ENCODE measurements at regions not wholly inside any gene's neighbourhood (a gene's known extent, or its start where the extent isn't known, plus 50 kb on each side); places are given as distances from the start of the nearest gene placed in this dataset.
A peak's percentile ranks its signal among the peaks of the same experiment; 100 is the strongest.

DNA sequence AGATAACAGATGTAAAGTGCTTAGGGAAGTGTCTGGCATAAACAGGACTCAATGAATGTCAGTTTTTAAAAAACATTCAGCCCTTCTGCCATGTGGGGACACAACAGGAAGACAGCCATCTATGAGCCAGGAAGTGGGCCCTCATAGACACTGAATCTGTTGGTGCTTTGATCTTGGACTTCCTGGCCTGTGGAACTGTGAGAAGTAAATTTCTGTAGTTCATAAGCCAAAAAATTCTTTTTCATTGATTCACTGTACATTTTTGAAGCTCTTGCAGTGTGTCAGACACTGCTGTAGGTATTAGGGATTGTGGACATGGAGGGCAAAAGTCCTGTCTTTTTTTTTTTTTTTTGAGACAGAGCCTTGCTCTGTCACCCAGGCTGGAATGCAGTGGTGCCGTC is 188.6 kb downstream of the HIPK3 start:
- Histone ChIP-seq H3K4me1 (ENCODE audit: control extremely low read depth in 1 of 4, control insufficient read depth in 4 of 4, insufficient read depth in 4 of 4, low read length in 3 of 4) (no peaks in the 10 kb centered on the region), H3K9me3 (ENCODE audit: control extremely low read depth in 1 of 5, control insufficient read depth in 4 of 5, insufficient read depth in 2 of 5, low read depth in 1 of 5, low read length in 4 of 5) (peaks cover 0 to 1% (median 0%) of the 10 kb centered on the region in 5 experiments), H3K27ac (ENCODE audit: insufficient read depth in 1 of 2, low read depth in 1 of 2, low read length in 2 of 2, poor library complexity in 1 of 2, severe bottlenecking in 2 of 2) (no peak overlapping the region), H3K27me3 (replicated peaks in 2 of 5; ENCODE audit: control insufficient read depth in 4 of 5, insufficient read depth in 5 of 5, low read length in 4 of 5) (peaks cover 0 to 7% (median 0%) of the 10 kb centered on the region in 5 experiments), H3K4me3 (ENCODE audit: control insufficient read depth in 1 of 7, extremely low read depth in 1 of 7, insufficient read depth in 4 of 7, low read depth in 2 of 7, low read length in 6 of 7) (no peak overlapping the region), H3K36me3 (ENCODE audit: control insufficient read depth in 4 of 4, insufficient read depth in 4 of 4, low read length in 3 of 4) (no peaks in the 10 kb centered on the region)
- POLR2A ChIA-PET, result no interaction called here
- no peak for DNase-seq
- CTCF ChIA-PET, result no interaction called here
- no CpG with 5 or more reads among the region's 1 CpG for WGBS (ENCODE audit: insufficient coverage)

- no peak overlapping the region for H3K27ac ChIP-seq (ENCODE audit: insufficient read depth in 1 of 2, low read depth in 1 of 2, low read length in 2 of 2, poor library complexity in 1 of 2, severe bottlenecking in 2 of 2)
- no peaks in the 10 kb centered on the region for H3K36me3 ChIP-seq (ENCODE audit: control insufficient read depth in 4 of 4, insufficient read depth in 4 of 4, low read length in 3 of 4)
- ChIA-PET POLR2A (no interaction called here), CTCF (no interaction called here)
- no peak for DNase-seq
- H3K9me3 ChIP-seq (ENCODE audit: control extremely low read depth in 1 of 5, control insufficient read depth in 4 of 5, insufficient read depth in 2 of 5, low read depth in 1 of 5, low read length in 4 of 5), result peaks cover 0 to 1% (median 0%) of the 10 kb centered on the region in 5 experiments
- WGBS (ENCODE audit: insufficient coverage), result 98% methylated on average over 4 of the region's 4 CpGs
- no peaks in the 10 kb centered on the region for H3K4me1 ChIP-seq (ENCODE audit: control extremely low read depth in 1 of 4, control insufficient read depth in 4 of 4, insufficient read depth in 4 of 4, low read length in 3 of 4)
- H3K4me3 ChIP-seq (ENCODE audit: control insufficient read depth in 1 of 7, extremely low read depth in 1 of 7, insufficient read depth in 4 of 7, low read depth in 2 of 7, low read length in 6 of 7), result no peak overlapping the region
- H3K27me3 ChIP-seq (replicated peaks in 2 of 5; ENCODE audit: control insufficient read depth in 4 of 5, insufficient read depth in 5 of 5, low read length in 4 of 5), result peaks cover 0 to 7% (median 0%) of the 10 kb centered on the region in 5 experiments
Observed at GRCh38 chr11:33444835-33445594, 187.8 kb downstream of the HIPK3 start.

DNA sequence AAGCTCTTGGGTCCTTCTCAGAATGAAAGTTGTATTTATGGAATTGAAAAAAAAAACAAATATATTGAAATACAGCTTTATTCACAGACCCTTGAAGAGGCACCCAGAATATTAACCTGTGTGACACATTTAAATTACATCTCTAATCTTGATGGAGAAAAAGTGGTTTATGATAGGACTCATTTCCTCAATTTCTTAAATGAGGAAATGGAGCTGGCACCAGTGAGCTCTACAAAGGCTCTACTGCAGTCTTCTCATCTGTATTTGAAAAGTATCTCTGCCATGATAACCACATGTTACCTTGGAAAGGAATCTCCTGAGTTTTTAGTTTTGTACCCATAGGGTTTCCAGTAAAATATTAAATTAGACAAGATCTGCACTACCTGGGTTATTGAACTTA is 186.5 kb downstream of the HIPK3 start:
- H3K36me3 ChIP-seq (ENCODE audit: control insufficient read depth in 4 of 4, insufficient read depth in 4 of 4, low read length in 3 of 4), result no peaks in the 10 kb centered on the region
- peaks cover 0 to 4% (median 0%) of the 10 kb centered on the region in 5 experiments for H3K27me3 ChIP-seq (replicated peaks in 2 of 5; ENCODE audit: control insufficient read depth in 4 of 5, insufficient read depth in 5 of 5, low read length in 4 of 5)
- H3K4me1 ChIP-seq (ENCODE audit: control extremely low read depth in 1 of 4, control insufficient read depth in 4 of 4, insufficient read depth in 4 of 4, low read length in 3 of 4), result no peaks in the 10 kb centered on the region
- ChIA-PET POLR2A (no interaction called here), CTCF (no interaction called here)
- H3K4me3 ChIP-seq (ENCODE audit: control insufficient read depth in 1 of 7, extremely low read depth in 1 of 7, insufficient read depth in 4 of 7, low read depth in 2 of 7, low read length in 6 of 7), result no peak overlapping the region
- peaks cover 0 to 1% (median 0%) of the 10 kb centered on the region in 5 experiments for H3K9me3 ChIP-seq (ENCODE audit: control extremely low read depth in 1 of 5, control insufficient read depth in 4 of 5, insufficient read depth in 2 of 5, low read depth in 1 of 5, low read length in 4 of 5)
- H3K27ac ChIP-seq (ENCODE audit: insufficient read depth in 1 of 2, low read depth in 1 of 2, low read length in 2 of 2, poor library complexity in 1 of 2, severe bottlenecking in 2 of 2), result no peak overlapping the region
- DNase-seq, result peak in 2 of 3 donors; percentile 2 to 5

GRCh38 chr11:33438301-33438700 is 181.1 kb downstream of the HIPK3 start:
- ChIA-PET CTCF (interaction anchor here (1.6 kb wide), 1 partner anchor 35 kb away, joined by 3 read pairs; no protein-coding TSS in a partner anchor), POLR2A (no interaction called here)
- H3K27ac ChIP-seq (ENCODE audit: insufficient read depth in 1 of 2, low read depth in 1 of 2, low read length in 2 of 2, poor library complexity in 1 of 2, severe bottlenecking in 2 of 2), result no peak overlapping the region
- H3K27me3 ChIP-seq (replicated peaks in 2 of 5; ENCODE audit: control insufficient read depth in 4 of 5, insufficient read depth in 5 of 5, low read length in 4 of 5), result no peaks in the 10 kb centered on the region
- H3K4me1 ChIP-seq (ENCODE audit: control extremely low read depth in 1 of 4, control insufficient read depth in 4 of 4, insufficient read depth in 4 of 4, low read length in 3 of 4), result no peaks in the 10 kb centered on the region
- H3K4me3 ChIP-seq (ENCODE audit: control insufficient read depth in 1 of 7, extremely low read depth in 1 of 7, insufficient read depth in 4 of 7, low read depth in 2 of 7, low read length in 6 of 7), result no peak overlapping the region
- H3K9me3 ChIP-seq (ENCODE audit: control extremely low read depth in 1 of 5, control insufficient read depth in 4 of 5, insufficient read depth in 2 of 5, low read depth in 1 of 5, low read length in 4 of 5), result peaks cover 0 to 7% (median 1%) of the 10 kb centered on the region in 5 experiments
- WGBS (ENCODE audit: insufficient coverage), result 91% methylated on average over 7 of the region's 7 CpGs
- DNase-seq, result no peak
- H3K36me3 ChIP-seq (ENCODE audit: control insufficient read depth in 4 of 4, insufficient read depth in 4 of 4, low read length in 3 of 4), result no peaks in the 10 kb centered on the region

GRCh38 chr11:33437529-33437928 is 180.3 kb downstream of the HIPK3 start:
- DNase-seq, result no peak
- Histone ChIP-seq H3K9me3 (ENCODE audit: control extremely low read depth in 1 of 5, control insufficient read depth in 4 of 5, insufficient read depth in 2 of 5, low read depth in 1 of 5, low read length in 4 of 5) (peaks cover 0 to 7% (median 1%) of the 10 kb centered on the region in 5 experiments), H3K27ac (ENCODE audit: insufficient read depth in 1 of 2, low read depth in 1 of 2, low read length in 2 of 2, poor library complexity in 1 of 2, severe bottlenecking in 2 of 2) (no peak overlapping the region), H3K27me3 (replicated peaks in 2 of 5; ENCODE audit: control insufficient read depth in 4 of 5, insufficient read depth in 5 of 5, low read length in 4 of 5) (no peaks in the 10 kb centered on the region), H3K4me3 (ENCODE audit: control insufficient read depth in 1 of 7, extremely low read depth in 1 of 7, insufficient read depth in 4 of 7, low read depth in 2 of 7, low read length in 6 of 7) (no peak overlapping the region), H3K4me1 (ENCODE audit: control extremely low read depth in 1 of 4, control insufficient read depth in 4 of 4, insufficient read depth in 4 of 4, low read length in 3 of 4) (no peaks in the 10 kb centered on the region), H3K36me3 (ENCODE audit: control insufficient read depth in 4 of 4, insufficient read depth in 4 of 4, low read length in 3 of 4) (no peaks in the 10 kb centered on the region)
- 100% methylated on average over 1 of the region's 1 CpG for WGBS (ENCODE audit: insufficient coverage)
- POLR2A ChIA-PET, result no interaction called here
- CTCF ChIA-PET, result interaction anchor here (1.6 kb wide), 1 partner anchor 36 kb away, joined by 3 read pairs; no protein-coding TSS in a partner anchor

DNA sequence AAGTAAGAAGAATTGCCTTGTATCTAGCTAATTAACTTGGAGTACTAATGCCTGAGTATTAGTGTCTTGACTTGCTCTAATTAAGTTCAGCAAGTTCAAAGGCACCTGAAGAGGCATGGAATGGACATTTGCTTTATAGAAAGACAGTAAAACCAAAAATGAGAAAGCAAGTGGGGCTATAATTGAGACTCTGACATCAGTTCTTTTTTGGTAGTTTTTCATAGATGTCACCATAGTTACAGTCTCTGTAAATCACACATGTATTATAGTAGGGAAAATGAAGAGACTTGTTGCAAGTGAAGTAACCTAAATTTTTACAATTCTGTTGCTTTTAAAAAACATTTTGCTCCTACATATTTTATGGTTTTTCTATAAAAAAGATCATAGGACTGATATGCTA is 178.0 kb downstream of the HIPK3 start:
- Histone ChIP-seq H3K27ac (ENCODE audit: insufficient read depth in 1 of 2, low read depth in 1 of 2, low read length in 2 of 2, poor library complexity in 1 of 2, severe bottlenecking in 2 of 2) (no peak overlapping the region), H3K9me3 (ENCODE audit: control extremely low read depth in 1 of 5, control insufficient read depth in 4 of 5, insufficient read depth in 2 of 5, low read depth in 1 of 5, low read length in 4 of 5) (peaks cover 0 to 5% (median 3%) of the 10 kb centered on the region in 5 experiments), H3K4me3 (ENCODE audit: control insufficient read depth in 1 of 7, extremely low read depth in 1 of 7, insufficient read depth in 4 of 7, low read depth in 2 of 7, low read length in 6 of 7) (no peak overlapping the region), H3K36me3 (ENCODE audit: control insufficient read depth in 4 of 4, insufficient read depth in 4 of 4, low read length in 3 of 4) (no peaks in the 10 kb centered on the region), H3K27me3 (replicated peaks in 2 of 5; ENCODE audit: control insufficient read depth in 4 of 5, insufficient read depth in 5 of 5, low read length in 4 of 5) (peaks cover 0 to 3% (median 0%) of the 10 kb centered on the region in 5 experiments), H3K4me1 (ENCODE audit: control extremely low read depth in 1 of 4, control insufficient read depth in 4 of 4, insufficient read depth in 4 of 4, low read length in 3 of 4) (no peaks in the 10 kb centered on the region)
- ChIA-PET POLR2A (no interaction called here), CTCF (no interaction called here)
- DNase-seq, result no peak

DNA sequence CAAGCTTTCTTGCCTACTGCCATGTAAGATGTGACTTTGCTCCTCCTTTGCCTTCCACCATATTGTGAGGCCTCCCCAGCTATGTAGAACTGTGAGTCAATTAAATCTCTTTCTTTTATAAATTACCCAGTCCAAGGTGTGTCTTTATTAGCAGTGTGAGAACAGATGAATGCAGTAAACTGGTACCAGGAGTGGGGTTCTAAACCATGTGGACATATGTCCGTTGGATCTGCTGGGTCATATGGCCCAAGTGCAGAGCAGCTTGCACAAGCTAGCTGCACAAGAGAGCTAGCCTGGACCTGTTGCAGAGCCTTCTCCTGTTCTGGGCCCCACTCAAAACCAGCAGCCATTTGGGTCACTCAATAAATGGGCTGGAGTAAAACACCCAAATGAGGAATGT is 177.1 kb downstream of the HIPK3 start:
- DNase-seq, result no peak
- no peaks in the 10 kb centered on the region for H3K36me3 ChIP-seq (ENCODE audit: control insufficient read depth in 4 of 4, insufficient read depth in 4 of 4, low read length in 3 of 4)
- ChIA-PET POLR2A (no interaction called here), CTCF (no interaction called here)
- H3K27me3 ChIP-seq (replicated peaks in 2 of 5; ENCODE audit: control insufficient read depth in 4 of 5, insufficient read depth in 5 of 5, low read length in 4 of 5), result peaks cover 0 to 6% (median 0%) of the 10 kb centered on the region in 5 experiments
- H3K27ac ChIP-seq (ENCODE audit: insufficient read depth in 1 of 2, low read depth in 1 of 2, low read length in 2 of 2, poor library complexity in 1 of 2, severe bottlenecking in 2 of 2), result no peak overlapping the region
- peaks cover 0 to 5% (median 3%) of the 10 kb centered on the region in 5 experiments for H3K9me3 ChIP-seq (ENCODE audit: control extremely low read depth in 1 of 5, control insufficient read depth in 4 of 5, insufficient read depth in 2 of 5, low read depth in 1 of 5, low read length in 4 of 5)
- H3K4me3 ChIP-seq (ENCODE audit: control insufficient read depth in 1 of 7, extremely low read depth in 1 of 7, insufficient read depth in 4 of 7, low read depth in 2 of 7, low read length in 6 of 7), result no peak overlapping the region
- no peaks in the 10 kb centered on the region for H3K4me1 ChIP-seq (ENCODE audit: control extremely low read depth in 1 of 4, control insufficient read depth in 4 of 4, insufficient read depth in 4 of 4, low read length in 3 of 4)
- WGBS (ENCODE audit: insufficient coverage), result 100% methylated on average over 1 of the region's 1 CpG
